ENCODE measurements at regions not wholly inside any gene's neighbourhood (a gene's known extent, or its start where the extent isn't known, plus 50 kb on each side); places are given as distances from the start of the nearest gene placed in this dataset.

DNA sequence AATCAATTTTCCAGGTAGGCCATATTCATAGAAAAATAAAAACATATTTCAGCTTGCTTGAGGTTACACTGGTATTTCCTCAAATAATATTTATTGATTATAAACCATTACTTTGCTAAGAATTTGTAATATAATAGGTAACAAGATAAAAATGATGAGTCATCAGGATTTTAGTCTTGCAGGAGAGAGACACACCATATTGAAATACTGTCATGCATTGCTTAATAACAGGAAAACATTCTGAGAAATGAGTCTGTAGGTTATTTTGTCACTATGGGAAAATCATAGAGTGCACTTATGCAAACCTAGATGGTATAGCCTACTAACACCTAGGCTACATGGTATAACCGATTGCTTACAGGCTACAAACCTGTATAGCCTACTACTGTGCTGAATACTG, 990.5 kb downstream of the OTOL1 start:
- no peak overlapping the region for H3K4me3 ChIP-seq (ENCODE audit: low read depth, low read length)
- no peak for TF ChIP-seq CTCF (IDR thresholded peaks at IDR 0.05; ENCODE audit: insufficient read depth, low read depth, low read length)
- DNase-seq (ENCODE audit: low read depth) = peak; percentile 7

DNA sequence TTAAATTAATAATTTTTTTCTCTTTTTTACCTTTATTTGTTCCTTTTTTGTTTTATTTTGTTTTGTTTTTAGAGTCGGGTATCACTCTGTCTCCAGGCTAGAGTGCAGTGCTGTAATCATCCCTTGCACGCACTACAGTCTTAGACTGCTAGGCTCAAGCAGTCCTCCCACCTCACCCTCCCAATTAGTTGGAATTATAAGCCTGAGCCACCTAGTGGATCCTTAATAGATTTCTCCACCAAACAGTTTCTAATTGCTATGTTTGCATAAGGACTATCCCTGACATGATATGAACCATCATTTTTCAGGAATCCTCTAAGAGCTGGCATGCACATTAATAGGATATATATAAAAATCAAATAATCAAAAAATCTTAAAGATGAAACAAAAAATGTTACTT, 993.2 kb downstream of the OTOL1 start:
- peak; percentile 39 for DNase-seq (ENCODE audit: low read depth)
- TF ChIP-seq CTCF (IDR thresholded peaks at IDR 0.05; ENCODE audit: insufficient read depth, low read depth, low read length) = peak; percentile 43
- no peak overlapping the region for H3K4me3 ChIP-seq (ENCODE audit: low read depth, low read length)

- no peak overlapping the region for H3K4me3 ChIP-seq (ENCODE audit: low read depth, low read length)
- peak; percentile 54 for DNase-seq (ENCODE audit: low read depth)
- no peak for TF ChIP-seq CTCF (IDR thresholded peaks at IDR 0.05; ENCODE audit: insufficient read depth, low read depth, low read length)
These were observed 995.3 kb downstream of the OTOL1 start for GRCh38 chr3:162491952-162492351.

GRCh38 chr3:162492446-162493081, 996.0 kb downstream of the OTOL1 start:
- TF ChIP-seq CTCF (IDR thresholded peaks at IDR 0.05; ENCODE audit: insufficient read depth, low read depth, low read length) = no peak
- DNase-seq (ENCODE audit: low read depth) = peak; percentile 87
- no peak overlapping the region for H3K4me3 ChIP-seq (ENCODE audit: low read depth, low read length)

GRCh38 chr3:162498626-162499025, 1002.0 kb downstream of the OTOL1 start:
- DNase-seq (ENCODE audit: low read depth) = no peak
- no peak overlapping the region for H3K4me3 ChIP-seq (ENCODE audit: low read depth, low read length)
- TF ChIP-seq CTCF (IDR thresholded peaks at IDR 0.05; ENCODE audit: insufficient read depth, low read depth, low read length) = no peak

GRCh38 chr3:162507397-162507796, 1010.8 kb downstream of the OTOL1 start:
- TF ChIP-seq CTCF (IDR thresholded peaks at IDR 0.05; ENCODE audit: insufficient read depth, low read depth, low read length) = no peak
- H3K4me3 ChIP-seq (ENCODE audit: low read depth, low read length) = no peak overlapping the region
- DNase-seq (ENCODE audit: low read depth) = no peak

- no peak overlapping the region for H3K4me3 ChIP-seq (ENCODE audit: low read depth, low read length)
- TF ChIP-seq CTCF (IDR thresholded peaks at IDR 0.05; ENCODE audit: insufficient read depth, low read depth, low read length) = no peak
- DNase-seq (ENCODE audit: low read depth) = peak; percentile 57
These were observed 1015.9 kb downstream of the OTOL1 start for GRCh38 chr3:162512488-162512887.
